GM18499 (cell line): ENCODE measurements at regions not wholly inside any gene's neighbourhood (a gene's known extent, or its start where the extent isn't known, plus 50 kb on each side); places are given as distances from the start of the nearest gene placed in this dataset.
A peak's percentile ranks its signal among the peaks of the same experiment; 100 is the strongest.
"Not testable (repeated sequence)": the region's sequence is repeated elsewhere in the genome, so short reads cannot be mapped to it uniquely, and the experiment has no call there.

Source experiments
- ATAC-seq: cut with Tn5 transposase; IDR thresholded peaks from one replicate; pipeline ENCODE4 v1.9.1; 2021; ENCODE audit warnings: moderate number of reproducible peaks; ENCODE audit not compliant: insufficient read depth, unreplicated experiment

DNA sequence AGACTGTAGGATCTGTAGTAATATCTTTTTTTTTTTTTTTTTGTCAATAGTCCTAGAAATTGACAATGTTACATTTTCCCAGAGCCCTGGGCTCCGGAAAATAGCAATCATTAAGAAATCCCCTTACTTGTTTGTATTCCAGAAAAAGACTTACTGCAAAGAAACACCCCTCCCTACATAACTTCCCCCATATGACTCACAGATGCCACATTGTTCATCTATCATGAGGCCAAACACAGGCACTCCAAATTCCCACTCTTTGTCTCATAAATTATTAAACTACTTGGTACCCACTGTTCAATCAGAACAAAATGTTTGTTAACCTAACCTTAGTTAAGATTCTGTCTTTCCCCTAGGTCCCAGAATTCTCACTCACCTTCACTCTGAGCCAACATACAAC, 53.5 kb downstream of the TEX51 start:
- ATAC-seq, result no peak

DNA sequence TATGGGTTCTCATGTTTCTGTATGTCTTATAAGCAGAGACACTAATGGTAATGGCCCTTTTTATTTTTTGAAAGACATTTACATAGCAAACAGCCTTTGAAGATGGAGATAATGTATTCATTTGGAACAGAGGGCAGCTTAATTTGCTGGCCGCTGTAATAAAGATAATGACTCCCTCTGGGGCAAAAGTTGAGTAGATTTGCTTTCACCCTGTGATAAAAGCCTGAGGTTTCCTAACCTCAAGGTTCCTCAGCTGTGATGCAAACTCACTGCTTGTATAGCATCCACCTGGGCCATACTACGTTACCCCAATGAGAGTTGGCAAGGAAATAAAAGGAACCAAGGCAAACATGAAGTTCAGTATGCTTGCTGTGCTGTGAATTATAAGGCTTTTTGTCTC, 54.8 kb downstream of the TEX51 start:
- ATAC-seq, result no peak

DNA sequence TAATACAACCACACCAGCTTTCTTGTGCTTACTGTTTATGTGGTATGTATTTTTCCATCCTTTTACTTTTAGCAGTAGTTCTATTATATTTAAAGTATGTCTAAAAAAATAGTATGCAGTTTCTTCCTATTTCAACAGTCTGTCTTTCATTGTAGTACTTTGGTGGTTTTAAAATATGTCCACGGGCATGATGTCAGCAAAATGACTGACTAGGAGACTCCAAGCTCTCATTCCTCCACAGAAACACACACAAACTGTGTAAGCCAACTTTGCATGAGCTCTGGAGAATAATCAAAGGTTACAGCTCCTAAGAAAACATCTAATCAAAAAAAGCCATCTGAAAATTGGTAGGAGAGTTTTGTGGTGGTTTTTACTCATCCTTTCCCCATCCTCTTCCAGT, 56.1 kb downstream of the TEX51 start:
- no peak for ATAC-seq

DNA sequence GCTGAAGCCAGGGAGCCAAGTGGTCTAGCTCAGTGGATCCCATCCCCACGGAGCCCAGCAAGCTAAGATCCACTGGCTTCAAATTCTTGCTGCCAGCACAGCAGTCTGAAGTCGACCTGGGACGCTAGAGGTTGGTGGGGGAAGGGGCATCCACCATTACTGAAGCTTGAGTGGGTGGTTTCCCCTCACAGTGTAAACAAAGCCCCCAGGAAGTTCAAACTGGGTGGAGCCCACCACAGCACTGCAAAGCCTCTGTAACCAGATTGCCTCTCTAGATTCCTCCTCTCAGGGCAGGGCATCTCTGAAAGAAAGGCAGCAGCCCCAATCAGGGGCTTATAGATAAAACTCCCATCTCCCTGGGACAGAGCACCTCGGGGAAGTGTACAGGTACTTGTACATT, 58.1 kb downstream of the TEX51 start:
- not testable (repeated sequence) for ATAC-seq

DNA sequence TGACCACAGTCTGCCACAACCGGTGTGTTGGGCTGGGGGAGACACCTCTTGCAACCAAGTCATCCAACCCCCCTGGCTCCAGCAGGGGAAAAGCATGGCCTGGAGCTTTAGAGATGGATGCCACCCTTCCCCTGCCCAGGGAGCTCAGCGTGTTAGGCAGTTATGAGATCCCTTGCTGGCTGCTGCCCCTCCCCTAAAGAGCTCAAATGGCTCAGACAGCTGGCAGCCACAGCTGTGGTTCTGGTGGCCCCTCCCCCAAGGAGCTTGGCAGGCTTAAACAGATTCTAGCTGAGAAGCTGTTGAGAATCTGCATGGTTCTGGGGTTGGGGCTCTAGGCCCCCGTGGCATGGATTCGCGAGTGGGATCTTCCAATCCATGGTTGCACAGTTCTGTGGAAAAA, 64.7 kb downstream of the TEX51 start:
- no peak for ATAC-seq

DNA sequence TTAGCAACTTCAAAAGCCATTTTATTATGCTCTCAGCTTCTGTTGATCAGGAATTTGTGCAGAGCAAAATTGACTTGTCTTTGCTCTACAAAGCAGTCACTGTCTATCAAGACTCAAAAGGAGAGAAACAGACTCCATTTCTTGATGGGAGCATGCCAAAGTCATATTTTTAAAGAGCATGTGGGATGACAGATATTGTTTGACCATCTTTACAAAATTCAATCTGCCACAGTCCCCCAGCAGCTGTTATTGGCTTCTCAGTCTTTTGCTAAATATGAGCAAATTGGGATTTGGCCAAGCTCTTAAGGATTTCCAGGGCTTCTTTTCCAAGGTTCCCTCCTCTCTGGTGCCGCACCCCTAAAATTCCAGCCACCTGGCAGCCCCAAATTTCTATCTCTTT, 67.9 kb downstream of the TEX51 start:
- ATAC-seq, result no peak

DNA sequence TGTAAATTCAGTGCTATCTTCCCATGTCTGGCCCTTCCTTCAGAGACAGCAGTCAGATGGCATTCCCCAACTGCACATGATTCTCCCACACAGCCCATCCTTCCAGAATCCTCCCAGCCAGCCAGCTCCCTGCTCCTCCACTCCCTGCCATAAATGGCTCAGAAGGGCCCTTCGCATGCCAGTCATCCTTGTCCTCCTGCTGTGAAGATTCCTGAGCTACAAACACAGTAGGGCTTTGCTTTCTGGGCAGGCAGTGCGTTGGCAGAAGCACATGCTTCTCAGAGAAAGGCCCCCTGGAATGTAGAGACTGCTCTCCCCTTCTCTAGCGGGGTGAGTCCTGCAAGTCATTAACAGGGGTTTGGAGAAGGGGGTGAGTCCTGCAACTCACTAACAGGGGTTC, 71.9 kb downstream of the TEX51 start:
- no peak for ATAC-seq

DNA sequence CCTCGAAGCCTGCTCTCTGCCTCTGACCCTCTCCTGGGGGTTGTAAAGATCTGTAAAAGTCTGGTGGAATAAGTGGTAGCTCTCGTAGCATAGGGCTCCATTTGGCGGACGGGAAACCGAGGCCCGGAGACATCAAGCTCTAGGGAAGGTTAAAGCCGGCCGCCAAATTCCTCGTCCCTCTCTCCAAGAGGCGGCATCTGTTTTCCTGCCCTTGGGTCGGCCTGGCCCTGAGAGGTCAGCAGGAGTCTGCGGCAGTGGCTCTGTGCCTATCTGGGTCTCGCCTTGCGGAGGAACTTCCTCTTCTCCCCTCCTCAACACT, 72.4 kb downstream of the TEX51 start:
- no peak for ATAC-seq

DNA sequence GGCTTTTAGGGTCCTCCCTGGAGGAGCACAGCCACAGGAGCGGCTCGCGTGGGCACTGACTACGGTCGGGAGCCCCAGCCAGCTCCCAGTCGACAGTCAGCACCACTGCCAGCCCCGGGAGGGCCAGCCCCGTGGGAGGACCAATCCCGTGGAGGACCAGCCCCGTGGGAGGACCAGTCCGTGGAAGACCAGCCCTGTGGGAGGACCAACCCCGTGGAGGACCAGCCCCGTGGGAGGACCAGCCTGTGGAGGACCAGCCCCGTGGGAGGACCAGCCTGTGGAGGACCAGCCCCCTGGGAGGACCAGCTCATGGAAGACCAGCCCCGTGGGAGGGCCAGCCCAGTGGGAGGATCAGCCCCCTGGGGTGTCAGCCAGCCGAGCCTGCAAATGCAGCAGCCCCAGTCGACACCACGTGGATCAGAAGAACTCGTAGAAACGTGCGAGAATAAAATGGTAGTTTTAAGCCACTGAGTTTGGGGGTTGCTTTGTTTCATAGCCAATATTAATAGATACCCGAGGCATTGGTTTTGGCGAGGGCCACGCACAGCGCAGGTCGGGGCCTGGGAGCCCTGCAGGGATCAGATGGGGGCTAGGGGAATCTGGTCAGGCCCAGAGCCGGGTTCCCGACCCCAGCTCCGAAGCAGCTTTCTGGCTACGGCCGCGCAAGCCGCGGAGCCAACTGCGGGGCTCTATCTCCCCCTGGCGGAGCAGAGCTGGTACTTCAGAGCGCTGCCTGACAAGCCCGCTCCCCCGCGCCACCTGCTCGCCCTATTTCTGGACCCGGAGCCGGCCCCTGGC, 73.0 kb downstream of the TEX51 start:
- ATAC-seq, result peak; percentile 78

DNA sequence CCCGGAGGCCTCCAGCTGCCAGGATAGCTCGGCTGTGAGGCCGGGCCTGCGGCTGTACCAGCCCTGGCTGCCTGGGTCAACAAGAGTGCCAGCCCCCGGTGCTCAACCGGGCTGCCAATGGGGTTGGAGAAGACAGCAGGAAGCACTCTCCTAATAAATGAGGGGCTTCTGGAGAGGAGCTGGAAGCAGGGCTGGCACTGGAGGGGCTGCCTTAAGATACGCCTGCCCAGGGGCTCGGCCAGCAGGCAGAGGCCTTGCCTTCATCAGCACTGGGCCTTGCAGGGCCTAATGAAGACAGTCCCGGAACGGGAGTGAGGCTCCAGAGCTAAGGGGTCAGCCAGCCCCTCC, 73.6 kb downstream of the TEX51 start:
- ATAC-seq, result no peak

DNA sequence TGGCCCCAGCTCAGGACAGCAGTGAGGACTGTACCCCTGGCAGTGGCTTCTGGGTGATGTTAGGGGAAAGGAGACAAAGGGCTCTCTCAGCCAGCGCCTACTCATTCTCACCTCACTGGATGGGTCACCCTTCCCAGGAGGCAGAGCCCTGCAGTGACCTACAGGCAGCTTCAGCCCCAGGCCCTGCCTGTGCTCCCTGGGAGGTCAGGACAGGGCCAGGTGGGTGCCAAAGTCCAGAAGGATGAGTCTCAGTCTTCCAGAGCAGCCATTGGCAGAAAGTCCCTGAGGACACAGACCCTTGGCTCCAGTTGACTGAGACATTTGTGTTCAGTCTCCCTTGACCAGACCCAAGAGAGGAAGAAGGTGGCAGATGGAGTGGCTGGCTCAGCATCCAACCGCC, 75.1 kb downstream of the TEX51 start:
- ATAC-seq, result no peak

DNA sequence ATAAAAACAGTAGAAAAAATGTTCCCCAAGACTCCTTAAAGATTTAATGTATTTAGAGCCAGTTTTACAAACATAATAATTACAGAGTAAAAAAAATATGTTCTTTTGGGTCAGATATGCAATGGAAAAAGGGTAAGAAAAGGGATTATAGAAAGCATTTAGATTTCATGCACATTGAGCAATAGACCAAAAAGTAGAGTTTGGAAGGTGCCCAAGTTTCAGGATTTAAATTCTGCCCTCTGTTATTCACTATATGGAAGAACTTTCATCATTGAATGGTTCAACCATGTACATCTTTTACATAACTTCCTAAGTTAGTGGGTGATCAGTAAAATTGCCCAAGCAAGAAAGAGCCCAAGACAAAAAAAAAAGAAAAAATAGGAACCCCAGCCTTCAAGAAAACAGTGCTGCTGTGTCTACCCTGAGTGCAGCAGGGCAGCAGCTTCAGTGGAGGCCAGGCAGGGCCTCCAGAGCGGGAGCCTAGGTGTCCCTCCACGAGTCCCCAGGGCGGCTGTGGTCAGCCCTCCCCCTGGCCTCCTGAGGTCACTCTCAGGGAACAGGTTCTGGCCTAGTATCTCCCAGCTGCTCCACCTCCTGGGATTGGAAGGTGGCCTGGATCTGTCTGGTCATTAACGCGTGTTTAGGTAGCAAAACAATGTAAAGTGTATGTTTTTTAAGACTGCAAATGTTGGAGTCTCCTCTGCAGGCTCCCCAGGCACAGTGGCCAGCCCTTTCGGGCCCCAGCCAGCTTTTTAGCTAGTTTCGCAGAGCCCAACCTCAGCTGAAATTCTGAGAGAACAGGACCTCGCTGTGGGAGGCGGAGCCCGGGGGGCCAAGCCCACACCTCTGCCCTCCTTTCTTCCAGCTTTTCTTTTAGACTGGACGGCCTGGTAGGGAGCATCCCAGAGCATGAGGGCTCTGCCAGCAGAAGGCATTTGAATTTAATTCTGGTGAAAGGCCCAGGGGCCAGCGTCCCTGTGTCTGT, 77.3 kb downstream of the TEX51 start:
- no peak for ATAC-seq

DNA sequence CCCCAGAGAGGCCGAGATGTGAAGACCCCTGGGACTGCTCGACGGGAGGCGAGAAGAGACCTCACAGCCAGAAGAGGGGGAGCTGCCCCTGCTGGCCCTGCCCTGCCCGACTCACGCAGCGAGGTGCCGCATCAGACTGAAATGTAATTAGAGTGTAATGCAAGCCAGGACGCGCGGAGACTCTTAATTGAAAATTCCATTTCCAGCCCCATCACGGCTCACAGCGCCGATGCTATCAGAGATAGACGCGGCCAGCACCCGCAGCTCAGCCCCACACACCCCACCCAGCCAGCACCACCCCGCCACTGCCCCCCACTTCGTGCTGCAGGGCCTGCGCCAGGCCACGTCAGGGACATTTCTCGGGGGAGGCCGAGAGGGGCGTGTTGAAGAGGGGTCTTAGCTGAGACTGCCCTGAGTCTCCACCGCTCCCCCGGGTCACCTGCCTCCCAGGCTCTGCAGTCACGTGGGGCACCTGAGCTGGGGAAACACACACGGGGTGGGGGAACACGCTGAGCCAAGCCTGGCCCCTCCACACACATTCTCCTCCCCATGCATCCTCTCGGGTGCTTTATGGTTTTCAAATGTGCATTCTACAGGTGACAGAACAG, 78.1 kb downstream of the TEX51 start:
- ATAC-seq, result no peak

DNA sequence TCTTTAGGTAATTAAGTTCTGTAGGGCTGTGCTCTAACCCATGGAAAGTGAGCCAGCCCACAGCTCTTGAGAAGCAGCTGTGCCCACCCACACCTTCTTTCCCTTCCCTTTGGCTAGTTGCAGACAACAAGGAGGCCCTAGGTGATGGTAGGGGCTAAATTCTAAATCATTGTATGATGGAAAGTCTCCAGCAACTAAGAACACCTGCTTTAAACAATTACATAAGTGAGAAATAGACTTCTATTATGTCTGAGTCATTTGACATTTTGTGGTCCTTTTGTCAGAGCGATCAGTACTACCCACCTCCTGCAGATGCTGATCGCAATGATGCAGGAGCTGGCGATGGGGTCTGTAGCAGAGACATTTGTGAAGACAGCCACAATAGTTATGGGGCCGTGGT, 79.6 kb downstream of the TEX51 start:
- no peak for ATAC-seq

DNA sequence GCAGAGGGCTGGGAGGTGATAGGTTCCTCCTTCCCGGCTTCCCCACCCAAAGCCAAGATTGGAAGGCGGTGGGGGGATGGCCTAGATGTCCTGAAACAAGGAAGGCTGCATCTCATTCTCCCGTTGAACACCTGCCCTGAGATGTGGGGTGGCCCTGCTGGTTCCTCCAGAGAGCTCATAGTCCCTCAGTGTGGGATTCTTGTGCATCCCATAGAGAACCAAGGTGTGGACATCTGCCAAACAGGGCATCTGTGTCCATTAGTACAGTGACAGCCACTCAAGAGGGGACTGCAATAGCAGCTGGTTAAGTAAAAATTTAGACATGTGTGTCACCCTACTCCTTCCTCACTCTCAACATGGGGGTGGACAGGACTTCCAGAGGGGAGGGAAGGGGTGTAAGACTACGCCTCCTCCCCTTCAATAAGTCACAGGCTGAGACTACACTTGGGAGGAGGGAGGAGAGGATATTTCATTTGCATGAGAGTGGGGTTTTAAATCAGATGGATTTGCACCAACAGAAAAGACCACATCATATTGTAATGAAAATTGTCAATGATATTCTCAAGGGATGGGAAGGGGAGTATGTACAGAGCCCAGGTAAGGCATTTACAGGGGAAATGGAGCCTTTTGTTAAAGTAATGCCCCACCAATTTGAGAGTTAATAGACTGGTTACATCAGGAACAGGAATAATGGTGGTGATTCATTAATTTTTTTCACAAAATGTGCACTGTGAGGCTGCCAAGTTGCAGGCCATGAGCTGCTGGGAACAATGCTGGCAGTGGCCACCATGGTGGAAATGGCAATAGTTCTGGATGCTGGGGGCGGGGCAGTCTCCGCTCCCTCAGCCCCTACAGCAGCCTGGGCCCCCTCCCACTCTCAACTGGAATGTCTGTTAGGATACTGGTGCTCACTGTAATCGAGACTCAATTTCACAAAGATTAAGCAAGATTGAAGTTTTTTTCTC, 80.6 kb downstream of the TEX51 start:
- no peak for ATAC-seq

DNA sequence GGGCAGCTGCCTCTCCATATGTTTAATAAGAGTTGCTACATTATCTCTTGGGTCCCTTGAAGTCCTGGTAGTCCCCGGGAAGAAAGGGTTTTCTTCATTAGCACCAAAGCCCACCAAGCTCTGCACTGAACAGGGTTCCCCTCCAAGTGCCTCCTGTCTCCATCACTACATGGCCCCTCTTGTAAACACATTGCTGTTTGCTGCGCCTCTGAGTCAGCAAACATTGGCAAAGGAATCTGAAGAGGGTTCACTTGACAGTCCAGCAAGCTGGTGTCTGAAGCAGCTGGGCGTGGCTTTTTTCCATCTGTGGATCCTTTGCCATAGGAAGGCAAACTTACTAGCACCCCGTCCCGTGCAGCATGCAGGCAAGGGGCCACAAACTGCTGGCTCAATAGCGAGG, 82.8 kb downstream of the TEX51 start:
- ATAC-seq, result no peak

DNA sequence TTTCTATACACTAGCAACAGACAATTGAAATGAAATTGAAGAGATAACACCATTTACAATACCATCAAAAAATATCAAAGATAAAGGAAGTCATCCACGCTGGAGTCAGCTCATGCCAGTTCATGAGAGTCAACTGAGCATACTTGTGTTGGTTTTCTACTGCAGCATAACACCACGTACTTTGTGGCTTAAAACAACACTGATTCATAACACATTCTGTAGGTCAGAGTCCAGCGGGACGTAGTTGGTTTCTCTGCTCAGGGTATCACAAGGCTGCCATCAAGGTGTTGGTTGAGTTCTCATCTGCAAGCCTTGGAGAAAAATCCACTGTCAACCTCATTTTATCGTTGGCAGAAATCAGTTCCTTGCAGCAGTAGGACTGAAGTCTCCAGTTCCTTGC, 84.2 kb downstream of the TEX51 start:
- ATAC-seq, result no peak

DNA sequence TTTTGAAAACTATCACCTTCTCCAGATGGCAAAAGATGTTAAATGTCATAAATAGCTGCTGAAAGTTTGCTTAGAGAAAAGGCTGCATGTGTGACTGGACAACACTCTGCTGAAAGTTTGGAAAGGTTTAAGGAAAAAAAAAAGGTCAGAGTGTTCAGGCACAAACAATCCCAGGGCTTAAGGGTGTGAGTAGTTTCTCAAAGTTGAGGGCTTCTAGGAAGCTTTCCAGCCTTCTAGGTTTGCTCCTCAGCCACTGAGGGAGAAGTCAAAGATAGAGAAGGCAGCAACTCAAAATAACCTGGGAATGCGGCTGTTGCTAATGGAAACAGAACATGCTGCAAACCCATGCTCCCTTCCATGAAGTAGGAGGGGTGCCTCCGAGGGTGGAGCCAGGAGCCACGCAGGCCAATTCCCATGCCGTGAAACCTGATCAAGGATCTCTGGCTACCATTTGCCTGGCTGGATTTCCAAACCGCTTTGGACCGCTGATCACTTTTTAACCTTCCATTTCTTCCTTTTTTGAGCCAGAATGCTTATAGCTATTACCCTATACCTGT, 88.0 kb downstream of the TEX51 start:
- ATAC-seq, result no peak

DNA sequence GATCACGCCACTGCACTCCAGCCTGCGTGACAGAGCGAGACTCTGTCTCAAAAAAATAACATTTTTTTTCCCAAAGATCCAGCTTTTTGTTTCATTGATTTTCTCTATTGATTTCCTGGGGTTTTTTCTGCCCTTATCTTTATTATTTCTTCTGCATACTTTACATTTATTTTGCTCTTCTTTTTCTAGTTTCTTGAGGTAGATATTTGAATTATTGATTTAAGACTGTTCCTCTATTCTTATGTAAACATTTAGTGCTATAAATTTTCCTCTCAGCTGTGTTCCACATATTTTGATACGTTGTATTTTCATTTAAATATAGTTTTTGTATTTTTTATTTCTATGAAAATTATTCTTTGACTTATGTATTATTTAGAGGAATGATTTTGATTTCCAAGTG, 89.8 kb downstream of the TEX51 start:
- ATAC-seq, result no peak

DNA sequence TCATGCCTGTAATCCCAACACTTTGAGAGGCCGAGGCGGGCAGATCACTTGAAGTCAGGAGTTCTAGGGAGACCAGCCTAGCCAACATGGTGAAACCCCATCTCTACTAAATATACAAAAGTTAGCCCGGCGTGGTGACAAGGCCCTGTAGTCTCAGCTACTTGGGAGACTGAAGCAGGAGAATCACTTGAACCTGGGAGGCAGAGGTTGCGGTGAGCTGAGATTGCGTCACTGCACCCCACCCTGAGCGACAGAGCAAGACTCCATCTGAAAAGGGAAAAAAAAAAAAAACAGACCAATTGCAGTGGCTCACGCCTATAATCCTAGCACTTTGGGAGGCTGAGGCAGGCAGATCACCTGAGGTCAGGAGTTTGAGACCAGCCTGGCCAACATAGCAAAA, 90.4 kb downstream of the TEX51 start:
- ATAC-seq, result not testable (repeated sequence)
